SU-DHL-6 (cell line): ENCODE measurements at regions not wholly inside any gene's neighbourhood (a gene's known extent, or its start where the extent isn't known, plus 50 kb on each side); places are given as distances from the start of the nearest gene placed in this dataset.
"Not testable (repeated sequence)": the region's sequence is repeated elsewhere in the genome, so short reads cannot be mapped to it uniquely, and the experiment has no call there.

Source experiments
- H2AFZ ChIP-seq: fragments of 200-600 bp; sonication (generic); 2 replicates; pipeline ENCODE4 v1.6.1; 2014; ENCODE audit warnings: low read depth, mild to moderate bottlenecking, moderate library complexity, mixed read lengths, antibody characterized with exemption, low read length; ENCODE audit not compliant: severe bottlenecking
- H3F3A ChIP-seq: fragments of 200-600 bp; shearing (Covaris generic); 2 replicates; pipeline ENCODE4 v1.6.0; 2016; ENCODE audit warnings: antibody characterized with exemption, mild to moderate bottlenecking; ENCODE audit not compliant: insufficient read depth
- H3K27ac ChIP-seq: fragments of 200-600 bp; sonication (generic); 2 replicates; pipeline ENCODE4 v1.5.1; 2016; ENCODE audit warnings: low read depth, mild to moderate bottlenecking, low read length, moderate library complexity, mixed read lengths
- H3K27me3 ChIP-seq: fragments of 200-600 bp; sonication (generic), shearing (Covaris generic); 2 replicates; pipeline ENCODE4 v1.6.0; 2014; ENCODE audit warnings: mild to moderate bottlenecking, low read length
- H3K36me3 ChIP-seq: fragments of 200-600 bp; sonication (generic); 2 replicates; pipeline ENCODE4 v1.6.1; 2014; ENCODE audit warnings: mild to moderate bottlenecking, low read length, mixed read lengths
- H3K4me2 ChIP-seq: fragments of 300-600, 200-600 bp; shearing (Covaris generic), sonication (generic); 2 replicates; pipeline ENCODE4 v1.6.0; 2014; ENCODE audit warnings: low read length, low read depth, mild to moderate bottlenecking; ENCODE audit not compliant: poor library complexity, severe bottlenecking
- H3K4me3 ChIP-seq: fragments of 200-600 bp; sonication (generic); 2 replicates; pipeline ENCODE4 v1.5.1; 2014; ENCODE audit warnings: antibody characterized with exemption, low read length, mild to moderate bottlenecking, mixed read lengths; ENCODE audit not compliant: insufficient read depth, poor library complexity, severe bottlenecking
- H3K79me2 ChIP-seq: fragments of 200-600 bp; sonication (generic); 2 replicates; pipeline ENCODE4 v1.6.1; 2014; ENCODE audit warnings: mild to moderate bottlenecking, low read length, moderate library complexity; ENCODE audit not compliant: insufficient read depth
- H3K9ac ChIP-seq: fragments of 200-600 bp; sonication (generic); 2 replicates; pipeline ENCODE4 v1.7.0; 2014; ENCODE audit warnings: mild to moderate bottlenecking, low read length
- H3K9me2 ChIP-seq: fragments of 200-600 bp; sonication (generic); replicated peaks from 2 replicates; pipeline ENCODE4 v1.6.1; 2014; ENCODE audit warnings: low read length; ENCODE audit not compliant: insufficient read depth
- H3K9me3 ChIP-seq: fragments of 200-600 bp; sonication (generic); 2 replicates; pipeline ENCODE4 v1.6.1; 2014; ENCODE audit warnings: low read length, mixed read lengths; ENCODE audit not compliant: insufficient read depth
- H4K20me1 ChIP-seq: fragments of 200-600 bp; sonication (generic); 2 replicates; pipeline ENCODE4 v1.6.1; 2014; ENCODE audit warnings: low read depth, mild to moderate bottlenecking, antibody characterized with exemption, low read length, moderate library complexity, mixed read lengths
- CTCF ChIP-seq: fragments of 200-600 bp; sonication (generic); IDR thresholded peaks from one replicate; pipeline ENCODE4 v1.5.1; 2017; ENCODE audit warnings: antibody characterized with exemption, mild to moderate bottlenecking, low read length, moderate library complexity; ENCODE audit not compliant: insufficient read depth, poor library complexity, severe bottlenecking
- EZH2phosphoT487 ChIP-seq: fragments of 200-600 bp; sonication (generic), shearing (Covaris generic); conservative IDR thresholded peaks from 2 replicates; pipeline ENCODE4 v1.6.1; 2018; ENCODE audit warnings: mild to moderate bottlenecking, antibody characterized with exemption, low read length, moderate library complexity, mixed read lengths

- H3F3A ChIP-seq = no peaks in the 10 kb centered on the region
- H3K9me2 ChIP-seq = no peaks in the 10 kb centered on the region
- no peak overlapping the region for H3K9ac ChIP-seq
- H2AFZ ChIP-seq = no peak overlapping the region
- no peaks in the 10 kb centered on the region for H4K20me1 ChIP-seq
- no peaks in the 10 kb centered on the region for H3K27me3 ChIP-seq
- H3K27ac ChIP-seq = no peak overlapping the region
- TF ChIP-seq EZH2phosphoT487 (no peak), CTCF (no peak)
- no peak overlapping the region for H3K4me2 ChIP-seq
- H3K79me2 ChIP-seq = no peaks in the 10 kb centered on the region
- no peaks in the 10 kb centered on the region for H3K9me3 ChIP-seq
- H3K4me3 ChIP-seq = no peak overlapping the region
- no peaks in the 10 kb centered on the region for H3K36me3 ChIP-seq
Measured at GRCh38 chr9:118689280-118689679, 680.0 kb downstream of the BRINP1 start.

GRCh38 chr9:118692613-118693012 is 676.6 kb downstream of the BRINP1 start:
- no peak for TF ChIP-seq EZH2phosphoT487
- H3F3A ChIP-seq = no peaks in the 10 kb centered on the region
- H3K4me3 ChIP-seq = no peak overlapping the region
- no peak overlapping the region for H3K9ac ChIP-seq
- no peak overlapping the region for H3K4me2 ChIP-seq
- no peaks in the 10 kb centered on the region for H3K36me3 ChIP-seq
- no peaks in the 10 kb centered on the region for H4K20me1 ChIP-seq
- H3K27me3 ChIP-seq = no peaks in the 10 kb centered on the region
- no peaks in the 10 kb centered on the region for H3K9me3 ChIP-seq
- H3K79me2 ChIP-seq = no peaks in the 10 kb centered on the region
- no peak overlapping the region for H2AFZ ChIP-seq
- no peak overlapping the region for H3K27ac ChIP-seq
- no peaks in the 10 kb centered on the region for H3K9me2 ChIP-seq

GRCh38 chr9:118693645-118694044 is 675.6 kb downstream of the BRINP1 start:
- Histone ChIP-seq H3K36me3 (no peaks in the 10 kb centered on the region), H3K9me3 (no peaks in the 10 kb centered on the region), H3K9me2 (no peaks in the 10 kb centered on the region), H3K4me2 (no peak overlapping the region), H3K79me2 (no peaks in the 10 kb centered on the region), H4K20me1 (no peaks in the 10 kb centered on the region), H3K27ac (no peak overlapping the region), H3K27me3 (no peaks in the 10 kb centered on the region), H3K4me3 (no peak overlapping the region), H3K9ac (no peak overlapping the region), H3F3A (no peaks in the 10 kb centered on the region), H2AFZ (no peak overlapping the region)
- TF ChIP-seq EZH2phosphoT487 (no peak), CTCF (no peak)

- not testable (repeated sequence) for H2AFZ ChIP-seq, H4K20me1 ChIP-seq, H3K9me2 ChIP-seq
Measured at GRCh38 chr9:118695249-118695648, 674.0 kb downstream of the BRINP1 start.

More at GRCh38 chr9:118695249-118695648, 674.0 kb downstream of the BRINP1 start:
- not testable (repeated sequence) for H3K27ac ChIP-seq, H3K36me3 ChIP-seq, H3K27me3 ChIP-seq, H3K4me2 ChIP-seq, H3K4me3 ChIP-seq, H3K79me2 ChIP-seq, H3F3A ChIP-seq, H3K9ac ChIP-seq, H3K9me3 ChIP-seq
